PFSK-1 (cell line): ENCODE measurements at regions not wholly inside any gene's neighbourhood (a gene's known extent, or its start where the extent isn't known, plus 50 kb on each side); places are given as distances from the start of the nearest gene placed in this dataset.

ENCODE experiments used
- FOXP2 ChIP-seq: optimal IDR thresholded peaks from 2 replicates; pipeline ENCODE3; 2011; ENCODE audit warnings: borderline replicate concordance, control low read depth, inconsistent platforms; ENCODE audit not compliant: insufficient read depth; ENCODE audit errors: extremely low read length, extremely low read depth
- POLR2AphosphoS5 ChIP-seq: IDR thresholded peaks from 2 replicates; pipeline ENCODE4 v1.6.1; 2012; ENCODE audit warnings: low read depth, mild to moderate bottlenecking, control low read depth, low read length, moderate library complexity
- SIN3A ChIP-seq: IDR thresholded peaks from 2 replicates; pipeline ENCODE4 v1.6.1; 2012; ENCODE audit warnings: mild to moderate bottlenecking, low read length, moderate library complexity, borderline replicate concordance; ENCODE audit not compliant: insufficient read depth
- TAF1 ChIP-seq: IDR thresholded peaks from 2 replicates; pipeline ENCODE4 v1.6.1; 2012; ENCODE audit warnings: low read length, control low read depth, borderline replicate concordance; ENCODE audit not compliant: insufficient read depth
- TF ChIP-seq, protein P1 (sequence below), 2 experiments: IDR thresholded peaks; 2 replicates each; pipeline versions ENCODE4 v1.6.1 to v1.8.0; 2011 to 2012; ENCODE audit warnings: low read depth in 2 of 2, low read length in 2 of 2, control low read depth in 1 of 2, inconsistent platforms in 1 of 2, mild to moderate bottlenecking in 1 of 2, moderate library complexity in 1 of 2; ENCODE audit not compliant: insufficient read depth in 1 of 2

DNA sequence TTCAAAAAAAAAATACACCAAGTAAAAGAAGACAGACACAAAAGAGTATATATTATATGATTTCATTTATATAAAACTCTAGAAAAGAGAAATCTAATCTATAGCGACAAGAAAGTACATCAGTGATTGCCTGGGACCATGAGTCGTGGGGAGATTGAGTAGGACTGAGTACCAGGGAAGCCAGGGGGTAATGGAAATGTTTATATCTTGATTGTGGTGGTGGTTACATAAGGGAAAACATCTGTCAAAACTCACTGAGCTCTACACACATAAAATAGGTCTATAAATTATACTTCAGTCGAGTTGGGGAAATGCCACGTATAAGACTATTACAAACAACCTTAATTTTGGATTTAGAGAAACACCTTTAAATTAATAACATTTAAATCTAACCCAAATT, 117.4 kb downstream of the TRIM29 start:
- no peak for TF ChIP-seq TAF1
- TF ChIP-seq POLR2AphosphoS5 = no peak
- no peak for TF ChIP-seq SIN3A
- TF ChIP-seq FOXP2 = no peak
- TF ChIP-seq, protein P1, sequence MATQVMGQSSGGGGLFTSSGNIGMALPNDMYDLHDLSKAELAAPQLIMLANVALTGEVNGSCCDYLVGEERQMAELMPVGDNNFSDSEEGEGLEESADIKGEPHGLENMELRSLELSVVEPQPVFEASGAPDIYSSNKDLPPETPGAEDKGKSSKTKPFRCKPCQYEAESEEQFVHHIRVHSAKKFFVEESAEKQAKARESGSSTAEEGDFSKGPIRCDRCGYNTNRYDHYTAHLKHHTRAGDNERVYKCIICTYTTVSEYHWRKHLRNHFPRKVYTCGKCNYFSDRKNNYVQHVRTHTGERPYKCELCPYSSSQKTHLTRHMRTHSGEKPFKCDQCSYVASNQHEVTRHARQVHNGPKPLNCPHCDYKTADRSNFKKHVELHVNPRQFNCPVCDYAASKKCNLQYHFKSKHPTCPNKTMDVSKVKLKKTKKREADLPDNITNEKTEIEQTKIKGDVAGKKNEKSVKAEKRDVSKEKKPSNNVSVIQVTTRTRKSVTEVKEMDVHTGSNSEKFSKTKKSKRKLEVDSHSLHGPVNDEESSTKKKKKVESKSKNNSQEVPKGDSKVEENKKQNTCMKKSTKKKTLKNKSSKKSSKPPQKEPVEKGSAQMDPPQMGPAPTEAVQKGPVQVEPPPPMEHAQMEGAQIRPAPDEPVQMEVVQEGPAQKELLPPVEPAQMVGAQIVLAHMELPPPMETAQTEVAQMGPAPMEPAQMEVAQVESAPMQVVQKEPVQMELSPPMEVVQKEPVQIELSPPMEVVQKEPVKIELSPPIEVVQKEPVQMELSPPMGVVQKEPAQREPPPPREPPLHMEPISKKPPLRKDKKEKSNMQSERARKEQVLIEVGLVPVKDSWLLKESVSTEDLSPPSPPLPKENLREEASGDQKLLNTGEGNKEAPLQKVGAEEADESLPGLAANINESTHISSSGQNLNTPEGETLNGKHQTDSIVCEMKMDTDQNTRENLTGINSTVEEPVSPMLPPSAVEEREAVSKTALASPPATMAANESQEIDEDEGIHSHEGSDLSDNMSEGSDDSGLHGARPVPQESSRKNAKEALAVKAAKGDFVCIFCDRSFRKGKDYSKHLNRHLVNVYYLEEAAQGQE (IDR thresholded peaks at IDR 0.05; ENCODE audit: insufficient read depth in 1 of 2, low read depth in 2 of 2, low read length in 2 of 2) = no peak

DNA sequence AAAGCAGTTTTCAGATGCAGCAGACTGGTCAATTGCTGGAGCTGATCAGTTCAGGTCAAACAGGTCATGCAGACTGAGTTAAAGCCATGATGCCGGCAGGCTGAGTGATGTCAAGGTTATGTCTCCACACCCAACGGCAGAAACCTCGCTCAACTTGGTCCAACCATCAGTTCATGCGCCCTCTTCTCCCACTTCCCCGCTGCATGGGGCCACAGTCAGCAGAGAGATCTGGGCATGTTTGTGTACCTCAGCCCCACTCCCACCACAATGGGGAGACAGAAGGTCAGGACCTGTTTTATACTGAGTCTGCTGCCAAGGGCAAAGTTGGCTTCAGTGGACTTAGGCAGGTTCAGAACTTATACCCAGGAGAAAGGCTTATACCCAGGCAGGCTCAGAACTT, 118.7 kb downstream of the TRIM29 start:
- TF ChIP-seq POLR2AphosphoS5 = no peak

DNA sequence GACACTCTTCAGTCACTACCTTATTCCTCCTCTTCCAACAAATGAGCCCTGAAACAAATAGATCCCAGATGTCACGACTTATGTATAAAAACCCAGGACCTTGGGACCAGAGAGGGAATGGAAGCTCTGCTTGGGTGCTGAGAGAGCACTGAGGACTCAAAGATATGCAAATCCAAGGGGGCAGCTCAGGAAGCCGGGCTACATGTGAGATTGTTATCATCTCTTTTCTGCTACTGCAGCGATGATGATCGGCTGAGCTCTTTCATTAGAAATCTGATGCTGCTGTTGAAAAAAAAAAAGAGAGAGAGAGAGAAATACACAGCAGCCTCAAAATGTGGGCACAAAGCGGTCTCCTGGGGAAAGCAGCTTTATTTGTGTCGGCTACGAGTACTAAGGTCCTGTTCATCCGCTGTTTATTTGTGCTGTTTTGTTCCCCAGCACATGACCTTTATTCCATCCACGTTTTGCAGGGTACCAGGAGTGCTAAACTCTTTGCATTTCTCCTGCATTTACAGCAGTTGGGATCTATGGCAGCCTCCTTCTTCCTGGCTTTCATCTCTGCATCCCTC, 120.2 kb downstream of the TRIM29 start:
- TF ChIP-seq, protein P1 (IDR thresholded peaks at IDR 0.05; ENCODE audit: insufficient read depth in 1 of 2, low read depth in 2 of 2, low read length in 2 of 2) = no peak
- TF ChIP-seq POLR2AphosphoS5 (no peak), SIN3A (no peak), FOXP2 (no peak), TAF1 (no peak)

DNA sequence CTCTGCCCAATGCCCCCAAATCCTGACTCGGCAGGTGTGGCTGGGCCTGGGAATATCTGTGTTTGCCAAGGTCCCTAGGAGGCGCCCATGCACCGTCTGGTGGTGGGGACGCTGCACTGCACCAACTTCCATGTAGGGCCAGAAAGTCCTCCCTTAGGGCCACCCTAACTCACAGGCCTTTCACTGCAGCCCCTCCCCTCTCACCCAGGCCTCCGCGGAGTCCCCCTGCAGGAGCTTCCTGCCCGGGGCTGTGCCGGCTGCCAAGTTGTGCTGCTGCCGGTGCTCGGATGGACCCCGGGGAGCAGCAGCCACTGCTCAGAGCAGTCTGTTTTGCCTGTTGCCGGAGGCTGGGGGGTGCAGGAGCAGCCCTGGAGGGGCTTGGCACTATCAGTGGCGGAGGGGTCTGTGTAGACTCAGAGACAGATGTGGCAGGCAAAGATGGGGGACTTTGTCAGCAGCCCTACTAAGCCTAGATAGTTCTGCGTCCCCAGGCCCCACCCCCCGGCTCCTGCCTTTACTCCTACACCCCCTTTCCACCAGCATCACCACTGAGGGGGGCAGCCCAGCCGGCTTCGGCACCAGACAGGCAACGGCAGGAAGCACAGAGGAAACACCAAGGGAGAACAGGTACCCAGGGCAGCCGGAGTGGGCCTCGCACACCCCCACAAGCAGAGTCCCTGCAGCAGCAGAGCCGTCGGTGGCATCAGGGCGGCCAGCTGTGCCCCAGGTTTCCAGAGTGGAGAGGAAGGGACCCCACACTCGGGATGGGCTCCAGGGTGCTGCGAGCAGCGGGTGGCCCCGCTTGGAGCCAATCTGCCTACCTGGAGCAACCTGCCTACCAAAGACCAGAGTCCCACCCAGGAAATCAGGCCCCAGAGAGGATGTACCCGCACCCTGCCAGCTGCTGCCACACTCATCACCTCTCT, 124.3 kb downstream of the TRIM29 start:
- TF ChIP-seq, protein P1 (IDR thresholded peaks at IDR 0.05; ENCODE audit: insufficient read depth in 1 of 2, low read depth in 2 of 2, low read length in 2 of 2) = no peak
- TF ChIP-seq SIN3A (no peak), TAF1 (no peak)

DNA sequence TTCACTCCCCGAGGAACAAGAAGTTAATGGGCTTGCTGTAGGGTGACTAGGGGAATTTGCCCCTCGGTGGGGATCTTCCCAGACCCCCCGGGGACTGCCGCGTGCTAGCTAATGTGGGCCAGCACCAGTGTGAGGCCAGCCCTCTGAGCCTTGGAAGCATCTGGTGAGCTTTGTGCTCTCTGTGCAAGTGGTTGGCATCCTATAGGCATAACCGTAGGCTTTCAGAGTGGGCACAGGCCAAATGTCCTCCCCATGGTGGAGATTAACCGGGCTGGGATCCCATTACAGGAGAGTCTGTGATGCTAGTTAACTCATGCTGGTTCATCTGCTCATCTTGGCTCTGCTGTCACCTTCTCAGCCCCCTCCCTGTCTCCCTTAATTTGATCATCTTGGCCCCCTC, 125.7 kb downstream of the TRIM29 start:
- no peak for TF ChIP-seq POLR2AphosphoS5
- TF ChIP-seq TAF1 = no peak
- TF ChIP-seq SIN3A = no peak
- TF ChIP-seq, protein P1 (IDR thresholded peaks at IDR 0.05; ENCODE audit: insufficient read depth in 1 of 2, low read depth in 2 of 2, low read length in 2 of 2) = no peak
- no peak for TF ChIP-seq FOXP2
